ENCODE measurements at regions not wholly inside any gene's neighbourhood (a gene's known extent, or its start where the extent isn't known, plus 50 kb on each side); places are given as distances from the start of the nearest gene placed in this dataset.

- TF ChIP-seq CTCF (IDR thresholded peaks at IDR 0.05; ENCODE audit: borderline replicate concordance, extremely low read depth, low read length, poor library complexity, severe bottlenecking): no peak
- no peak for TF ChIP-seq EZH2 (IDR thresholded peaks at IDR 0.05; ENCODE audit: borderline replicate concordance, low read depth, low read length, severe bottlenecking)
Measured at GRCh38 chr6:168937054-168937453, 316.6 kb downstream of the THBS2 start.
